ENCODE measurements at regions not wholly inside any gene's neighbourhood (a gene's known extent, or its start where the extent isn't known, plus 50 kb on each side); places are given as distances from the start of the nearest gene placed in this dataset.
"Not testable (repeated sequence)": the region's sequence is repeated elsewhere in the genome, so short reads cannot be mapped to it uniquely, and the experiment has no call there.

GRCh38 chr14:25843481-25844470, 754.1 kb downstream of the NOVA1 start:
- no peak for DNase-seq

- DNase-seq, result no peak
These were observed 756.6 kb downstream of the NOVA1 start for GRCh38 chr14:25841226-25841625.

- DNase-seq, result no peak
These were observed 760.3 kb downstream of the NOVA1 start for GRCh38 chr14:25837551-25837965.

GRCh38 chr14:25836636-25837035, 761.2 kb downstream of the NOVA1 start:
- no peak for DNase-seq

- DNase-seq, result peak; percentile 0
These were observed 764.3 kb downstream of the NOVA1 start for GRCh38 chr14:25833341-25834126.

GRCh38 chr14:25832585-25832984, 765.2 kb downstream of the NOVA1 start:
- no peak for DNase-seq

GRCh38 chr14:25828562-25828961, 769.3 kb downstream of the NOVA1 start:
- no peak for DNase-seq

- DNase-seq, result no peak
These were observed 771.7 kb downstream of the NOVA1 start for GRCh38 chr14:25826105-25826504.

- DNase-seq, result no peak
These were observed 770.4 kb upstream of the STXBP6 start for GRCh38 chr14:25820368-25820767.

- DNase-seq, result not testable (repeated sequence)
These were observed 764.7 kb upstream of the STXBP6 start for GRCh38 chr14:25814622-25815021.

- DNase-seq, result no peak
These were observed 753.6 kb upstream of the STXBP6 start for GRCh38 chr14:25803386-25804018.

- DNase-seq, result no peak
These were observed 750.9 kb upstream of the STXBP6 start for GRCh38 chr14:25800841-25801240.

- DNase-seq, result no peak
These were observed 738.3 kb upstream of the STXBP6 start for GRCh38 chr14:25788252-25788651.

- no peak for DNase-seq
These were observed 716.0 kb upstream of the STXBP6 start for GRCh38 chr14:25765909-25766308.

- DNase-seq, result no peak
These were observed 710.1 kb upstream of the STXBP6 start for GRCh38 chr14:25759920-25760655.

GRCh38 chr14:25759256-25759655, 709.3 kb upstream of the STXBP6 start:
- DNase-seq, result no peak

GRCh38 chr14:25757364-25757763, 707.4 kb upstream of the STXBP6 start:
- no peak for DNase-seq

- DNase-seq, result no peak
These were observed 706.9 kb upstream of the STXBP6 start for GRCh38 chr14:25756876-25757275.

- no peak for DNase-seq
These were observed 703.2 kb upstream of the STXBP6 start for GRCh38 chr14:25753130-25753529.

GRCh38 chr14:25750436-25750835, 700.5 kb upstream of the STXBP6 start:
- no peak for DNase-seq

Measured in GF-D8 (cell line).